ENCODE measurements at regions not wholly inside any gene's neighbourhood (a gene's known extent, or its start where the extent isn't known, plus 50 kb on each side); places are given as distances from the start of the nearest gene placed in this dataset.

- TF ChIP-seq CTCF (IDR thresholded peaks at IDR 0.05) (no peak), ATF2 (CRISPR knock-in tag; IDR thresholded peaks at IDR 0.05; ENCODE audit: borderline replicate concordance, low read depth) (no peak), FOXK1 (CRISPR knock-in tag; IDR thresholded peaks at IDR 0.05) (no peak), ZNF121 (CRISPR knock-in tag; IDR thresholded peaks at IDR 0.05) (no peak), ZNF138 (CRISPR knock-in tag; conservative IDR thresholded peaks at IDR 0.05) (no peak), ZNF232 (CRISPR knock-in tag; IDR thresholded peaks at IDR 0.05) (no peak), NFE2L1 (CRISPR knock-in tag; IDR thresholded peaks at IDR 0.05) (no peak), ZSCAN18 (CRISPR knock-in tag; IDR thresholded peaks at IDR 0.05) (no peak), ATF1 (CRISPR knock-in tag; IDR thresholded peaks at IDR 0.05) (no peak), NR2C2 (CRISPR knock-in tag; IDR thresholded peaks at IDR 0.05) (no peak), NR1H2 (CRISPR knock-in tag; IDR thresholded peaks at IDR 0.05) (no peak), E2F1 (CRISPR knock-in tag; IDR thresholded peaks at IDR 0.05) (no peak), SMAD3 (CRISPR knock-in tag; IDR thresholded peaks at IDR 0.05; ENCODE audit: borderline replicate concordance) (no peak)
- TF ChIP-seq, protein P1, sequence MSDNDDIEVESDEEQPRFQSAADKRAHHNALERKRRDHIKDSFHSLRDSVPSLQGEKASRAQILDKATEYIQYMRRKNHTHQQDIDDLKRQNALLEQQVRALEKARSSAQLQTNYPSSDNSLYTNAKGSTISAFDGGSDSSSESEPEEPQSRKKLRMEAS (CRISPR knock-in tag; IDR thresholded peaks at IDR 0.05): no peak
Measured at GRCh38 chrX:139287155-139287924, 243.2 kb upstream of the F9 start.

Data from WTC11 (cell line).